ENCODE measurements at regions not wholly inside any gene's neighbourhood (a gene's known extent, or its start where the extent isn't known, plus 50 kb on each side); places are given as distances from the start of the nearest gene placed in this dataset.

DNA sequence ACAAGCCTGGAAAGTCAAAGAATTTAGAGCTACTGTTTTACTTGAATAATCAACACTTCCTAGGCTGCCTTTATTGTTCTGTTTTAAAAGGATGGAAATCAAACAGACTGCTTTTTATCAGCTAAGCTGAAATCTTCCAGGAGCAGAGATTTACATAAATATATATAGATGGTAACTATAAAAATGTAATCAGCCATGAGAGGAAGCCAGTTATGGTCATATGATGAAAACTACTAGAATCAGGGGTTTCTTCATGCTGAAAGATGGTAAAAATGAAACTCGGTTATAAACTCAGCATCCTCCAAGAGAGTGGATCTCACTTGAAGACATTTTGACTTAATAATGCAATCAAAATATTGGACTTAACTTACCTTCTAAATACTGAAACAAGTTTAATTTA lies 413.0 kb downstream of the GXYLT1 start:
- Histone ChIP-seq H3K27me3 (ENCODE audit: insufficient read depth, poor library complexity, severe bottlenecking) (no peaks in the 10 kb centered on the region), H3K27ac (replicated peaks) (no peak overlapping the region), H3K4me3 (replicated peaks; ENCODE audit: insufficient read depth, low read length) (no peak overlapping the region)
- no peak for TF ChIP-seq POLR2AphosphoS5 (IDR thresholded peaks at IDR 0.05; ENCODE audit: low read depth)
- no peak for TF ChIP-seq REST (IDR thresholded peaks at IDR 0.05; ENCODE audit: insufficient replicate concordance, low read depth)
- no peak for TF ChIP-seq SPI1 (IDR thresholded peaks at IDR 0.05; ENCODE audit: borderline replicate concordance, low read depth)
- TF ChIP-seq CTCF (IDR thresholded peaks at IDR 0.05; ENCODE audit: insufficient read depth, low read length): no peak
- TF ChIP-seq GABPA (IDR thresholded peaks at IDR 0.05; ENCODE audit: low read depth): no peak
- DNase-seq (ENCODE audit: low read depth in 1 of 2, low spot score in 1 of 2): no peak

- no peak overlapping the region for H3K4me3 ChIP-seq (replicated peaks; ENCODE audit: insufficient read depth, low read length)
- no peak for DNase-seq (ENCODE audit: low read depth in 1 of 2, low spot score in 1 of 2)
- no peak for TF ChIP-seq REST (IDR thresholded peaks at IDR 0.05; ENCODE audit: insufficient replicate concordance, low read depth)
- TF ChIP-seq GABPA (IDR thresholded peaks at IDR 0.05; ENCODE audit: low read depth): no peak
- no peak for TF ChIP-seq CTCF (IDR thresholded peaks at IDR 0.05; ENCODE audit: insufficient read depth, low read length)
- TF ChIP-seq POLR2AphosphoS5 (IDR thresholded peaks at IDR 0.05; ENCODE audit: low read depth): no peak
- TF ChIP-seq SPI1 (IDR thresholded peaks at IDR 0.05; ENCODE audit: borderline replicate concordance, low read depth): no peak
- H3K27me3 ChIP-seq (ENCODE audit: insufficient read depth, poor library complexity, severe bottlenecking): no peaks in the 10 kb centered on the region
- no peak overlapping the region for H3K27ac ChIP-seq (replicated peaks)
Measured at GRCh38 chr12:41731061-41731460, 413.6 kb downstream of the GXYLT1 start.

DNA sequence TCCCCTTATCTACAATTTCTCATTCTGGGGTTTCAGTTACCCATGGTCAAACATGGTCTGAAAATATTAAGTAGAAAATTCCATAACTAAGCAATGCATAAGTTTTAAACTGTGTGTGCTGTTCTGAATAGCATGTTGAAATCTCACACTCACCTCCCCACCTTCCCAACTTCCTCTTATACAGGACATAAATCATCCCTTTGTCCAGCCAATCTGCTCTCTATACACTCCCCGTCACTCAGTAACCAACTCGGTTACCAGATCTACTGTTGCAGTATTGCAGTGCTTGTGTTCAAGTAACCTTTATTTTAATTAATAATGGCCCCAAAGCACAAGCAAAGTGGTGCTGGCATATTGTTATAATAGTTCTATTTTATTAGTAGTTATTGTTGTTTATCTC lies 420.5 kb downstream of the GXYLT1 start:
- Histone ChIP-seq H3K27ac (replicated peaks) (no peak overlapping the region), H3K27me3 (ENCODE audit: insufficient read depth, poor library complexity, severe bottlenecking) (no peaks in the 10 kb centered on the region), H3K4me3 (replicated peaks; ENCODE audit: insufficient read depth, low read length) (no peak overlapping the region)
- TF ChIP-seq POLR2AphosphoS5 (IDR thresholded peaks at IDR 0.05; ENCODE audit: low read depth) (no peak), REST (IDR thresholded peaks at IDR 0.05; ENCODE audit: insufficient replicate concordance, low read depth) (no peak), SPI1 (IDR thresholded peaks at IDR 0.05; ENCODE audit: borderline replicate concordance, low read depth) (no peak), CTCF (IDR thresholded peaks at IDR 0.05; ENCODE audit: insufficient read depth, low read length) (no peak), GABPA (IDR thresholded peaks at IDR 0.05; ENCODE audit: low read depth) (no peak)
- DNase-seq (ENCODE audit: low read depth in 1 of 2, low spot score in 1 of 2): no peak
